SK-N-SH (cell line): ENCODE measurements at regions not wholly inside any gene's neighbourhood (a gene's known extent, or its start where the extent isn't known, plus 50 kb on each side); places are given as distances from the start of the nearest gene placed in this dataset.

Experiments
- CTCF ChIA-PET: fragments of 300-600, 350-600 bp; formaldehyde crosslinking; extraction: SDS; loops from one replicate; lab custom pipeline; 2021; lab: Yijun Ruan, JAX
- POLR2A ChIA-PET: fragments of 350-600 bp; sonication (Branson Sonifier 250); formaldehyde crosslinking; extraction: SDS; loops from one replicate; lab custom pipeline; 2020; ENCODE audit warnings: antibody characterized with exemption, inconsistent platforms; lab: Yijun Ruan, JAX
- DNase-seq: peaks from one replicate; pipeline ENCODE4 v3.0.0; 2012
- H2AFZ ChIP-seq: fragments of 200-600 bp; sonication (generic); 2 replicates; pipeline ENCODE4 v1.8.1; 2016; ENCODE audit warnings: antibody characterized with exemption, mild to moderate bottlenecking, low read depth
- H3F3A ChIP-seq: fragments of 200-600 bp; sonication (generic); replicated peaks from 2 replicates; pipeline ENCODE3; 2016; ENCODE audit warnings: antibody characterized with exemption, mild to moderate bottlenecking; ENCODE audit not compliant: insufficient read depth
- H3K27ac ChIP-seq, 2 experiments: fragments of 200-500 bp in 1 of 2; fragments of 200-600 bp in 1 of 2; sonication (Bioruptor generic) in 1 of 2; sonication (generic), shearing (Covaris generic) in 1 of 2; 2 replicates each; pipeline versions ENCODE4 v1.5.1 to v1.6.1; 2014 to 2016; ENCODE audit warnings: low read depth in 2 of 2, inconsistent platforms in 1 of 2, low read length in 1 of 2, mild to moderate bottlenecking in 1 of 2, mixed read lengths in 1 of 2
- H3K27me3 ChIP-seq: fragments of 200-600 bp; sonication (generic), shearing (Covaris generic); 2 replicates; pipeline ENCODE4 v1.6.1; 2016; ENCODE audit warnings: mixed run types; ENCODE audit not compliant: insufficient read depth
- H3K36me3 ChIP-seq, 2 experiments: fragments of 200-500 bp in 1 of 2; fragments of 200-600 bp in 1 of 2; sonication (Bioruptor generic) in 1 of 2; sonication (generic) in 1 of 2; replicated peaks in 1 of 2; 2 replicates each; pipeline versions ENCODE3 to v1.5.1; 2014 to 2016; ENCODE audit warnings: low read length in 1 of 2, mild to moderate bottlenecking in 1 of 2; ENCODE audit not compliant: insufficient read depth in 2 of 2, control insufficient read depth in 1 of 2
- H3K4me1 ChIP-seq, 2 experiments: fragments of 200-500 bp in 1 of 2; fragments of 200-600 bp in 1 of 2; sonication (Bioruptor generic) in 1 of 2; sonication (generic), shearing (Covaris generic) in 1 of 2; 2 replicates each; pipeline versions ENCODE4 v1.5.1 to v1.6.1; 2014 to 2016; ENCODE audit warnings: low read depth in 1 of 2, low read length in 1 of 2, mixed run types in 1 of 2; ENCODE audit not compliant: insufficient read depth in 2 of 2, control insufficient read depth in 1 of 2
- H3K4me2 ChIP-seq: fragments of 200-600 bp; sonication (generic), shearing (Covaris generic); 2 replicates; pipeline ENCODE4 v1.6.1; 2017; ENCODE audit warnings: mixed run types
- H3K4me3 ChIP-seq, 2 experiments: fragments of 200-500 bp in 1 of 2; fragments of 200-600 bp in 1 of 2; sonication (Bioruptor generic) in 1 of 2; sonication (generic), shearing (Covaris generic) in 1 of 2; 2 replicates each; pipeline versions ENCODE4 v1.5.1 to v1.8.1; 2014 to 2016; ENCODE audit warnings: low read depth in 2 of 2, inconsistent platforms in 1 of 2, low read length in 1 of 2, mild to moderate bottlenecking in 1 of 2, mixed read lengths in 1 of 2, moderate library complexity in 1 of 2
- H3K79me2 ChIP-seq: fragments of 200-600 bp; sonication (generic); 2 replicates; pipeline ENCODE4 v1.8.1; 2017; ENCODE audit warnings: mild to moderate bottlenecking; ENCODE audit not compliant: insufficient read depth
- H3K9ac ChIP-seq: fragments of 200-600 bp; sonication (generic); 2 replicates; pipeline ENCODE4 v1.6.1; 2017; ENCODE audit warnings: mixed run types
- H3K9me2 ChIP-seq: fragments of 200-600 bp; sonication (generic); 2 replicates; pipeline ENCODE4 v1.6.1; 2017; ENCODE audit warnings: mixed run types
- H3K9me3 ChIP-seq: fragments of 200-600 bp; sonication (generic); 2 replicates; pipeline ENCODE4 v1.6.1; 2017; ENCODE audit warnings: mixed run types, mild to moderate bottlenecking, moderate library complexity
- H4K20me1 ChIP-seq: fragments of 200-600 bp; sonication (generic); 2 replicates; pipeline ENCODE4 v1.6.1; 2017; ENCODE audit warnings: mild to moderate bottlenecking, mixed run types; ENCODE audit not compliant: insufficient read depth
- CHD2 ChIP-seq: fragments of 150-350 bp; IDR thresholded peaks from 2 replicates; pipeline ENCODE4 v1.6.1; 2018; ENCODE audit warnings: low read length; ENCODE audit not compliant: partially characterized antibody
- EP300 ChIP-seq, 2 experiments: IDR thresholded peaks; 2 replicates each; pipeline versions ENCODE4 v1.4.0 to v1.6.1; 2012; ENCODE audit warnings: borderline replicate concordance in 1 of 2, low read depth in 1 of 2, low read length in 1 of 2
- EZH2phosphoT487 ChIP-seq: fragments of 200-600 bp; sonication (generic); IDR thresholded peaks from 2 replicates; pipeline ENCODE4 v1.6.1; 2017; ENCODE audit warnings: low read depth, mixed run types, mild to moderate bottlenecking, antibody characterized with exemption, moderate library complexity, borderline replicate concordance
- FOXJ3 ChIP-seq: sonication (generic); formaldehyde crosslinking; IDR thresholded peaks from 2 replicates; pipeline ENCODE4 v1.5.1; 2020; ENCODE audit warnings: mild to moderate bottlenecking, missing genetic modification reagents
- FOXM1 ChIP-seq: IDR thresholded peaks from 2 replicates; pipeline ENCODE4 v1.4.0; 2012; ENCODE audit warnings: low read depth, mild to moderate bottlenecking
- GATA2 ChIP-seq: sonication (generic); formaldehyde crosslinking; IDR thresholded peaks from 2 replicates; pipeline ENCODE4 v1.5.0; 2020; ENCODE audit warnings: mild to moderate bottlenecking, missing genetic modification reagents
- NFIC ChIP-seq: IDR thresholded peaks from 2 replicates; pipeline ENCODE4 v1.4.0; 2012; ENCODE audit warnings: borderline replicate concordance
- NRF1 ChIP-seq: IDR thresholded peaks from 2 replicates; pipeline ENCODE4 v1.6.1; 2012; ENCODE audit warnings: low read depth, mild to moderate bottlenecking, low read length
- POLR2AphosphoS5 ChIP-seq: IDR thresholded peaks from 2 replicates; pipeline ENCODE4 v1.6.1; 2012; ENCODE audit warnings: low read depth, low read length
- RFX5 ChIP-seq: IDR thresholded peaks from 2 replicates; pipeline ENCODE4 v1.6.1; 2012; ENCODE audit warnings: mild to moderate bottlenecking, improper control_type of control experiment, low read length
- TAF1 ChIP-seq: IDR thresholded peaks from 2 replicates; pipeline ENCODE4 v1.6.1; 2012; ENCODE audit warnings: low read depth, mild to moderate bottlenecking, low read length, moderate library complexity, borderline replicate concordance
- TEAD4 ChIP-seq: IDR thresholded peaks from 2 replicates; pipeline ENCODE4 v1.4.0; 2012; ENCODE audit warnings: mild to moderate bottlenecking, borderline replicate concordance; ENCODE audit not compliant: insufficient read depth
- YY1 ChIP-seq: IDR thresholded peaks from 2 replicates; pipeline ENCODE4 v1.4.0; 2012; ENCODE audit warnings: low read depth, mild to moderate bottlenecking
- WGBS: methylation state at CpG from one replicate; pipeline ENCODE4 v1.1.6; 2017; ENCODE audit warnings: low lambda C conversion rate; 5-methylcytosine and 5-hydroxymethylcytosine counted together
- TF ChIP-seq, protein P1 (sequence below): IDR thresholded peaks from 2 replicates; pipeline ENCODE4; 2012
- TF ChIP-seq, protein P2 (sequence below): fragments of 150-350 bp; IDR thresholded peaks from 2 replicates; pipeline ENCODE4 v1.6.1; 2016; ENCODE audit warnings: mild to moderate bottlenecking, low read depth, low read length
- TF ChIP-seq, protein P3 (sequence below): IDR thresholded peaks from 2 replicates; pipeline ENCODE4 v1.4.0; 2012; ENCODE audit warnings: low read depth, borderline replicate concordance
- TF ChIP-seq, protein P4 (sequence below): IDR thresholded peaks from 2 replicates; pipeline ENCODE4 v1.6.1; 2012; ENCODE audit warnings: mild to moderate bottlenecking, low read depth, low read length, moderate library complexity

DNA sequence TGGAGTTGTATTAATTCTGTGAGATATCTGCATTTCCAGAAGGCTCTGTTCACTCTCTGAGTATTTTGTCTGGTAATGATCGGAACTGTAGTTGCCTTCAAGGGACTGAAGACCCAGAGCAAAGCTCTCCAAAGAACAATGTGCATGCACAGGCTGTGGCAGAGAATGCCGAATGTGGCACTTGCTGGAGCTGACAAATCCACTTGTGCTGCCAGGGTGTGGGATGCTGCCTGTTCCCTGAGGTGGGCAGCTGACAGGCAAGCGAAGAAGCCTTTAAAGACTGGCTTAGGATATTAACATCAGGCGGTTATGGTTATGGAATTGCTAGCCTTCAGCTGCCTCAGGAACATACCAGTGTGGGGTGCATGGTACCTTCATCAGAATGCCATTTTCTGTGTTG lies 419.9 kb upstream of the ATP2B1 start:
- Histone ChIP-seq H3K4me3 (no peak overlapping the region), H2AFZ (no peak overlapping the region), H3K27me3 (no peaks in the 10 kb centered on the region), H4K20me1 (no peaks in the 10 kb centered on the region), H3F3A (no peaks in the 10 kb centered on the region), H3K79me2 (no peaks in the 10 kb centered on the region), H3K4me1 (no peaks in the 10 kb centered on the region; a peak in 1 of 4 replicates), H3K27ac (no peak overlapping the region), H3K9ac (no peak overlapping the region), H3K36me3 (no peaks in the 10 kb centered on the region), H3K4me2 (no peak overlapping the region), H3K9me3 (no peaks in the 10 kb centered on the region), H3K9me2 (no peaks in the 10 kb centered on the region)
- ChIA-PET POLR2A (no interaction called here), CTCF (interaction anchor here (1.2 kb wide), 1 partner anchor 33 kb away, joined by 3 read pairs; no protein-coding TSS in a partner anchor)
- TF ChIP-seq POLR2AphosphoS5 = no peak
- TF ChIP-seq, protein P1, sequence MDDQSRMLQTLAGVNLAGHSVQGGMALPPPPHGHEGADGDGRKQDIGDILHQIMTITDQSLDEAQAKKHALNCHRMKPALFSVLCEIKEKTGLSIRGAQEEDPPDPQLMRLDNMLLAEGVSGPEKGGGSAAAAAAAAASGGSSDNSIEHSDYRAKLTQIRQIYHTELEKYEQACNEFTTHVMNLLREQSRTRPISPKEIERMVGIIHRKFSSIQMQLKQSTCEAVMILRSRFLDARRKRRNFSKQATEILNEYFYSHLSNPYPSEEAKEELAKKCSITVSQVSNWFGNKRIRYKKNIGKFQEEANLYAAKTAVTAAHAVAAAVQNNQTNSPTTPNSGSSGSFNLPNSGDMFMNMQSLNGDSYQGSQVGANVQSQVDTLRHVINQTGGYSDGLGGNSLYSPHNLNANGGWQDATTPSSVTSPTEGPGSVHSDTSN = no peak
- TF ChIP-seq, protein P2, sequence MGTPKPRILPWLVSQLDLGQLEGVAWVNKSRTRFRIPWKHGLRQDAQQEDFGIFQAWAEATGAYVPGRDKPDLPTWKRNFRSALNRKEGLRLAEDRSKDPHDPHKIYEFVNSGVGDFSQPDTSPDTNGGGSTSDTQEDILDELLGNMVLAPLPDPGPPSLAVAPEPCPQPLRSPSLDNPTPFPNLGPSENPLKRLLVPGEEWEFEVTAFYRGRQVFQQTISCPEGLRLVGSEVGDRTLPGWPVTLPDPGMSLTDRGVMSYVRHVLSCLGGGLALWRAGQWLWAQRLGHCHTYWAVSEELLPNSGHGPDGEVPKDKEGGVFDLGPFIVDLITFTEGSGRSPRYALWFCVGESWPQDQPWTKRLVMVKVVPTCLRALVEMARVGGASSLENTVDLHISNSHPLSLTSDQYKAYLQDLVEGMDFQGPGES = no peak
- TF ChIP-seq FOXJ3 (CRISPR knock-in tag) = no peak
- TF ChIP-seq YY1 = no peak
- no peak for TF ChIP-seq EP300 (IDR thresholded peaks at IDR 0.05; ENCODE audit: borderline replicate concordance in 1 of 2, low read depth in 1 of 2, low read length in 1 of 2)
- TF ChIP-seq, protein P3, sequence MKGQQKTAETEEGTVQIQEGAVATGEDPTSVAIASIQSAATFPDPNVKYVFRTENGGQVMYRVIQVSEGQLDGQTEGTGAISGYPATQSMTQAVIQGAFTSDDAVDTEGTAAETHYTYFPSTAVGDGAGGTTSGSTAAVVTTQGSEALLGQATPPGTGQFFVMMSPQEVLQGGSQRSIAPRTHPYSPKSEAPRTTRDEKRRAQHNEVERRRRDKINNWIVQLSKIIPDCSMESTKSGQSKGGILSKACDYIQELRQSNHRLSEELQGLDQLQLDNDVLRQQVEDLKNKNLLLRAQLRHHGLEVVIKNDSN = no peak
- TF ChIP-seq TEAD4 = no peak
- no peak for TF ChIP-seq NRF1
- TF ChIP-seq NFIC = no peak
- TF ChIP-seq CHD2 = no peak
- TF ChIP-seq, protein P4, sequence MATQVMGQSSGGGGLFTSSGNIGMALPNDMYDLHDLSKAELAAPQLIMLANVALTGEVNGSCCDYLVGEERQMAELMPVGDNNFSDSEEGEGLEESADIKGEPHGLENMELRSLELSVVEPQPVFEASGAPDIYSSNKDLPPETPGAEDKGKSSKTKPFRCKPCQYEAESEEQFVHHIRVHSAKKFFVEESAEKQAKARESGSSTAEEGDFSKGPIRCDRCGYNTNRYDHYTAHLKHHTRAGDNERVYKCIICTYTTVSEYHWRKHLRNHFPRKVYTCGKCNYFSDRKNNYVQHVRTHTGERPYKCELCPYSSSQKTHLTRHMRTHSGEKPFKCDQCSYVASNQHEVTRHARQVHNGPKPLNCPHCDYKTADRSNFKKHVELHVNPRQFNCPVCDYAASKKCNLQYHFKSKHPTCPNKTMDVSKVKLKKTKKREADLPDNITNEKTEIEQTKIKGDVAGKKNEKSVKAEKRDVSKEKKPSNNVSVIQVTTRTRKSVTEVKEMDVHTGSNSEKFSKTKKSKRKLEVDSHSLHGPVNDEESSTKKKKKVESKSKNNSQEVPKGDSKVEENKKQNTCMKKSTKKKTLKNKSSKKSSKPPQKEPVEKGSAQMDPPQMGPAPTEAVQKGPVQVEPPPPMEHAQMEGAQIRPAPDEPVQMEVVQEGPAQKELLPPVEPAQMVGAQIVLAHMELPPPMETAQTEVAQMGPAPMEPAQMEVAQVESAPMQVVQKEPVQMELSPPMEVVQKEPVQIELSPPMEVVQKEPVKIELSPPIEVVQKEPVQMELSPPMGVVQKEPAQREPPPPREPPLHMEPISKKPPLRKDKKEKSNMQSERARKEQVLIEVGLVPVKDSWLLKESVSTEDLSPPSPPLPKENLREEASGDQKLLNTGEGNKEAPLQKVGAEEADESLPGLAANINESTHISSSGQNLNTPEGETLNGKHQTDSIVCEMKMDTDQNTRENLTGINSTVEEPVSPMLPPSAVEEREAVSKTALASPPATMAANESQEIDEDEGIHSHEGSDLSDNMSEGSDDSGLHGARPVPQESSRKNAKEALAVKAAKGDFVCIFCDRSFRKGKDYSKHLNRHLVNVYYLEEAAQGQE = no peak
- no peak for TF ChIP-seq EZH2phosphoT487
- TF ChIP-seq TAF1 = no peak
- TF ChIP-seq GATA2 = no peak
- no peak for TF ChIP-seq FOXM1
- no peak for TF ChIP-seq RFX5
- DNase-seq = no peak
- WGBS = 66% methylated on average over 4 of the region's 4 CpGs
